ENCODE measurements at regions not wholly inside any gene's neighbourhood (a gene's known extent, or its start where the extent isn't known, plus 50 kb on each side); places are given as distances from the start of the nearest gene placed in this dataset.

GRCh38 chr12:33602515-33602914 is 162.9 kb upstream of the SYT10 start:
- TF ChIP-seq CTCF (IDR thresholded peaks at IDR 0.05) (no peak), POLR2A (IDR thresholded peaks at IDR 0.05) (no peak)

Data from heart left ventricle (tissue), 13 donors.